ENCODE measurements at regions not wholly inside any gene's neighbourhood (a gene's known extent, or its start where the extent isn't known, plus 50 kb on each side); places are given as distances from the start of the nearest gene placed in this dataset.

DNA sequence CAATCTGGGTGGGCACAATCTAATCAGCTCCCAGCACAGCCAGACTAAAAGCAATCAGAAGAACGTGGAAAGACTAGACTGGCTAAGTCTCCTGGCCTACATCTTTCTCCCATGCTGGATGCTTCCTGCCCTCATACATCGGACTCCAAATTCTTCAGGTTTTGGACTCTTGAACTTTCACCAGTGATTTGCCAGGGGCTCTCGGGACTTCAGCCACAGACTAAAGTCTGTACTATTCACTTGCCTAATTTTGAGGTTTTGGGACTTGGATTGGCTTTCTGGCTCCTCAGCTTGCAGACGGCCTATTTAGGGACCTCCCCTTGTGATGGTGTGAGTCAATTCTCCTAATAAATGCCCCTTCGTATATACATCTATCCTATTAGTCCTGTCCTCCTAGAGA is 66.6 kb upstream of the SOX21 start:
- no peaks in the 10 kb centered on the region for H3K36me3 ChIP-seq
- no peaks in the 10 kb centered on the region for H3K4me1 ChIP-seq
- H3K9me3 ChIP-seq: peaks cover 0 to 12% (median 0%) of the 10 kb centered on the region in 3 donors
- 61 to 75% methylated on average over 2 to 4 of the region's 5 CpGs for WGBS, 2 donors (ENCODE audit: low coverage in 1 of 2)
- no peak overlapping the region for H3K27ac ChIP-seq
- no peak for ATAC-seq
- no peaks in the 10 kb centered on the region for H3K27me3 ChIP-seq
- TF ChIP-seq POLR2AphosphoS5 (IDR thresholded peaks at IDR 0.05) (no peak), POLR2A (IDR thresholded peaks at IDR 0.05) (no peak), EP300 (IDR thresholded peaks at IDR 0.05) (no peak), CTCF (IDR thresholded peaks at IDR 0.05) (no peak)
- H3K4me3 ChIP-seq: no peak overlapping the region

DNA sequence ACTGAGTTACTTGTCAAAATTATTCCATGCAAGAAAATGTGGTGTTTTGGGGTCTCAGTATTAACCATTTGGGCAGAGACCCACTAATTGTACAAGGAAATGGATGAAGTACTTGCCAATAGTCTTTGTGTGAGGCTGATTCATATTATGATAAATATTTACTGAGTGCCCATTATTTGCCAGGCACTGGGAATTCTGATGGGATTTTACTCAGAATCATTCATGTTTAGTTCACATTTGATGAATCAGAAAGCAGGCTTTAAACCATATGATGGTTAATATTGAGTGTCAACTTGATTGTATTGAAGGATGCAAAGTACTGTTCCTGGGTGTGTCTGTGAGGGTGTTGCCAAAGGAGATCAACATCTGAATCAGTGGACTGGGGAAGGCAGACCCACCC is 66.2 kb upstream of the SOX21 start:
- H3K9me3 ChIP-seq: peaks cover 0 to 12% (median 0%) of the 10 kb centered on the region in 3 donors
- no peak overlapping the region for H3K4me3 ChIP-seq
- no peaks in the 10 kb centered on the region for H3K27me3 ChIP-seq
- H3K4me1 ChIP-seq: no peaks in the 10 kb centered on the region
- no peaks in the 10 kb centered on the region for H3K36me3 ChIP-seq
- H3K27ac ChIP-seq: no peak overlapping the region
- no peak for ATAC-seq
- no peak for TF ChIP-seq EP300 (IDR thresholded peaks at IDR 0.05)
- TF ChIP-seq POLR2AphosphoS5 (IDR thresholded peaks at IDR 0.05): no peak
- no peak for TF ChIP-seq CTCF (IDR thresholded peaks at IDR 0.05)
- no peak for TF ChIP-seq POLR2A (IDR thresholded peaks at IDR 0.05)

GRCh38 chr13:94776956-94777355 is 64.6 kb upstream of the SOX21 start:
- 44 to 57% methylated on average over 1 of the region's 1 CpG for WGBS, 2 donors (ENCODE audit: low coverage in 1 of 2)
- ATAC-seq: no peak
- Histone ChIP-seq H3K9me3 (peaks cover 0 to 2% (median 0%) of the 10 kb centered on the region in 3 donors), H3K27me3 (no peaks in the 10 kb centered on the region), H3K4me3 (no peak overlapping the region), H3K27ac (no peak overlapping the region), H3K4me1 (no peaks in the 10 kb centered on the region), H3K36me3 (no peaks in the 10 kb centered on the region)
- TF ChIP-seq POLR2A (IDR thresholded peaks at IDR 0.05) (no peak), POLR2AphosphoS5 (IDR thresholded peaks at IDR 0.05) (no peak)

- Histone ChIP-seq H3K36me3 (no peaks in the 10 kb centered on the region), H3K4me1 (no peaks in the 10 kb centered on the region), H3K27ac (no peak overlapping the region), H3K4me3 (no peak overlapping the region), H3K9me3 (no peaks in the 10 kb centered on the region), H3K27me3 (no peaks in the 10 kb centered on the region)
- WGBS, 2 donors (ENCODE audit: low coverage in 1 of 2): 73 to 91% methylated on average over 2 to 7 of the region's 11 CpGs
- ATAC-seq: no peak
- TF ChIP-seq POLR2AphosphoS5 (IDR thresholded peaks at IDR 0.05): no peak
- TF ChIP-seq CTCF (IDR thresholded peaks at IDR 0.05): no peak
- no peak for TF ChIP-seq POLR2A (IDR thresholded peaks at IDR 0.05)
- TF ChIP-seq EP300 (IDR thresholded peaks at IDR 0.05): no peak
Observed at GRCh38 chr13:94776300-94776699, 64.0 kb upstream of the SOX21 start.

DNA sequence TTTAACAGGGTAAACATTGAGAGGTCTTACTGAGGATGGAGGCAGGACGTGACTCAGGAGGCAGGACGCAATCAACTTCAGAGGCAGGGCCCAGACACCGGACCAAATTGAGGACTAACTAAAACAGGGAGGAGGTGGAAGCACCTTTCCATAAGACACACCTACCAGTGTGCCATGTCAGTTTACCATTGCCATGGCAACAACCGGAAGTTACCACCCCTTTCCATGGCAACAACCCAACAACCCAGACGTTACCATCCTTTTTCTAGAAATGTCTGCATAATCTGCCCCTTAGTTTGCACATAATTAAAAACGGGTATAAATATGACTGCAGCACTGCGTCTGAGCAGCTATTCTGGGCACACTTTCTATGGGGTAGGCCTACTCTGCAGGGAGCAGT is 53.5 kb upstream of the SOX21 start:
- peaks cover 7% of the 10 kb centered on the region for H3K27me3 ChIP-seq

More for the DNA sequence above, 53.5 kb upstream of the SOX21 start:
- H3K9me3 ChIP-seq: no peaks in the 10 kb centered on the region
- no peak overlapping the region for H3K4me3 ChIP-seq
- H3K4me1 ChIP-seq: no peaks in the 10 kb centered on the region
- TF ChIP-seq POLR2AphosphoS5 (IDR thresholded peaks at IDR 0.05): no peak
- TF ChIP-seq EP300 (IDR thresholded peaks at IDR 0.05): no peak
- TF ChIP-seq POLR2A (IDR thresholded peaks at IDR 0.05): no peak
- TF ChIP-seq CTCF (IDR thresholded peaks at IDR 0.05): no peak
- H3K36me3 ChIP-seq: no peaks in the 10 kb centered on the region
- no peak overlapping the region for H3K27ac ChIP-seq
- ATAC-seq: no peak
- WGBS, 2 donors (ENCODE audit: low coverage in 1 of 2): 69 to 82% methylated on average over 4 to 6 of the region's 7 CpGs

Data from gastroesophageal sphincter (tissue), 4 donors.